ENCODE measurements at regions not wholly inside any gene's neighbourhood (a gene's known extent, or its start where the extent isn't known, plus 50 kb on each side); places are given as distances from the start of the nearest gene placed in this dataset.
A peak's percentile ranks its signal among the peaks of the same experiment; 100 is the strongest.
"Not testable (repeated sequence)": the region's sequence is repeated elsewhere in the genome, so short reads cannot be mapped to it uniquely, and the experiment has no call there.

DNA sequence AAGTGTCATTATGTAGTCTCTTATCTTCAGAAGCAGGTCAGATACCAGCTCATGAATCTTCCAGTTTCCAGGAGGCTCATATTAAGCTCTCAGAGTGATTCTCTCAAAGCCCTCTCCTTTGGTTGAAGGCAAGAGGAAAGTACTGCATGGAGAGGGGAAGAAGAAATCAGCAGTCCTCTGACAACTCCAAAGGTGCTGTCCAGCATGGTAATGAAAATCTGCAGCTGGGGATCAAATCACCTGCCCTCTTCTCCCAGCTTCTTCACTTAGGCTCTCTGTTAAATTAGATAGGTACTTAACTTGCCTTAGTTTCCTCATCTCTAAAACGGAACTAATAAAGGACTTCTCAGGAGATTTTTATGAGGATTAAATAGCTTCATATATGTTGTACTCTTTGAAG lies 738.8 kb upstream of the GOLIM4 start:
- no peak for DNase-seq

DNA sequence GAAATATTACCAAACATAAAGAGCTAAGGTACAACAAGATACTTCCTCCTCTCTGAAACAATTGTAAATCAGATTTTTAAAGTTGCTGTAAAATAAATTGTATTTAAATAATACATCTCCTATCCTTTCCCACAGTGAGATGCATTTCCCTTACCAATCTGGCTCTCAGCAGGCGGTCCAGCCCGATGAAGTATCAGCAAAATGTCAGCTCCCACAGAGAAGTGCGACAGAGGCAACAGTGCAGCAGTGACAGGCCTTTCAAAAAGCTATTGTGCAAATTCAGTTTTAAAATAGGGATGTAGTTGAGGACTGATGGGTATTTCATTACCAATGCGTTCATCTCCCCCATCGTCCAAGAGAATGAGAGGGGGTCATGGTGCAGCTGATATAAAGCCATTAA lies 733.2 kb upstream of the GOLIM4 start:
- no peak for DNase-seq

DNA sequence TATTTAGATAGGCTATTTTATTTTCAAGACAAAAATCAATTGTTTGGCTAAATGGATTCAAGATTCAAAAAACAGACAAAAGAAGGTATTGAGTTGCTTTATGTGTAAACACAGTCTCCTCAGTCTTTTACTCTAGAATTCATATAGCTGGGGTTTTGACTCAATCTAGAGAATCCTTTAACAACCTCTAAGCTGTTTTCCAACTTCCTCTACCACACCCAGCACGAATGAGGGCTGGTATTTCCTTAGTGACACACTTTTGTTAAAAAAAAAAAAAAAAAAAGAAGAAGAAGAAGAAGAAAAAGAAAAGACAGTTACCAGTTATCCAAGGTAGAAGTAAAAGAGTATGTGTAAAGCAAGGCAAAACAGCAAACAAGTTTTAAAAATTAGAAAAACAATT lies 732.8 kb upstream of the GOLIM4 start:
- DNase-seq, result no peak

- DNase-seq, result no peak
Measured at GRCh38 chr3:168828014-168828413, 732.3 kb upstream of the GOLIM4 start.

- no peak for DNase-seq
Measured at GRCh38 chr3:168824107-168824506, 728.4 kb upstream of the GOLIM4 start.

DNA sequence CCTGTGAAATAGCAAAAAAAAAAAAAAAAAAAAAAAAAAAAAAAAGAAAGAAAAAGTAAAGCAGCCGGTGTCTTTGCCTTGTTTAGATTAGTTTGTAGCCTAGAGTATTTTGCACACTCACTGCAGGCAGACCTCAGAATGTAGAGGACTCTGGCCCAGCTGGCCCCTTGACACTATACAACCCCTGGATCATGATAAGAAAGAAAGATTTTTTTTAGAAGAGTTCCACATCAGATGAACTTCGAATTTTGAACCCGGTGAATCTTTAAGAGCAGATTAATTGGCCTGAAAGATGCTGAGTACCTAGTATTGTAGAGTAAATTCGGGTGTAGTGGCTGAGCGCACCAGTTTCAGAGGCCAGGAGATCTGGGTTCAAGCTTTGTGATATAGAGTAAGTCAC lies 727.7 kb upstream of the GOLIM4 start:
- no peak for DNase-seq

DNA sequence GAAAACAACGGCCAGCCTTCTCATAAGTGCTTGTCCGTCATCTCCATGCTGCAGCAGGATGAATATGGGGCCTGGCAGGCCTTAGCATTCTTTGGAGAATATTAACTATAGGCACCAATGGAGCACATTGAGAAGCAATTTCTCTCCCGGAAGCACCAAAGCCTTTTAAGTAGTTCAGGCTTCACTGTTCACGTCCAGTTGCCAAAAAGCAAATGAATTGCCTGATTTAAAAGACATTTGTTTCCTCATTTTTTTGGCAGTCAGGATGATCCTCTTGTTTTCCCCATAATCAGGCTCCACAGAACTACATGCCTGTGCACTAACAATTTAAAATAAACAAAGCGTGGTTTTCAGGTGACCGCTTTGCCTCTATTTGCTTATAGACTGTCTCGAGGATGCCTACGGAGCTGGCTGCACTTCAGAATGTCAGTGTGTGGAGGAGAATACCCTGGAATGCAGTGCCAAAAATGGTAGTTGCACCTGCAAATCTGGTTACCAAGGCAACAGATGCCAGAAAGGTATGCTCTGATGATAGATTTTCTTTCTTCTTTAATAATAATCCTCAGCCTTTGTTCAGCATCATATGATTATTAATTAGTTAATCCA lies 725.2 kb upstream of the GOLIM4 start:
- DNase-seq, result no peak

DNA sequence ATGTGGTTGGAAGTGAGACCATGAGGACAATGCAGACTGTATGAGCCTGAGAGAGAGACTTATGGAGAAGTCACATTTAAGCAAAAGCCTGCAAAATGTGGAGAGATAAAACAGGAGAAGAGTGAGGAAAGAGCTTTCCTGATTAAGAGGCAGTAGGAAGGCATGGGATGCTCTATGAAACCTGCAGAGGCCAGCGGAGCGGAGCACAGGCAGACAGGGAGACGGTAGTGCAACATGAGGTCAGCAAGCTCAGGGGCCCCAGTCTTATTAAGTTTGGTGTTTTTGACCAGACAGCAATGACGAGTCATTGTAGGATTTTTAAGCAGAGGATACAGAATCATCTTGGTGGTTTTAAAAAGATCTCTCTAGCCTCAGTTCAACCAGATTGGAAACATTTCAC lies 721.5 kb upstream of the GOLIM4 start:
- no peak for DNase-seq

GRCh38 chr3:168815946-168816345 lies 720.2 kb upstream of the GOLIM4 start:
- DNase-seq, result no peak

- no peak for DNase-seq
Measured at GRCh38 chr3:168813225-168813802, 717.6 kb upstream of the GOLIM4 start.

- DNase-seq, result no peak
Measured at GRCh38 chr3:168812234-168812633, 716.5 kb upstream of the GOLIM4 start.

GRCh38 chr3:168808596-168808995 lies 712.9 kb upstream of the GOLIM4 start:
- no peak for DNase-seq

- DNase-seq, result peak; percentile 34
Measured at GRCh38 chr3:168807448-168807847, 711.7 kb upstream of the GOLIM4 start.

- DNase-seq, result no peak
Measured at GRCh38 chr3:168806871-168807270, 711.1 kb upstream of the GOLIM4 start.

DNA sequence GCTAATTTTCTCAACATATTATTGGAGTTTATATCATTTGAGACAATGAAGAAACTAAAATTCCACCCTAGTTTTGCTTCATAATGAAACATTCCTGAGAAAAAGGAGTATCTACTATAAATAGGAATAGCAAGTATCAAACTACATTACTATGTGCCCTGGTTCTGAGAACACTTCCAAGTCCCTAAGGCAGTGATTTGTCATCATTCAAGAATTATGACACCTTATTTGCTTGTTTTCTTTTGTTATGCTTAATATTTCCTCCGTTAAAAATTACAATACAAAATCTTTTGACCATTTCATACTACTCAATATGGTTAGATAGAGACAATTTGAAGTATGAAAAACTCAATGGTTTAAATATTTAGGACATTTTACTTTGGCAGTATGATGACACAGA lies 707.8 kb upstream of the GOLIM4 start:
- no peak for DNase-seq

DNA sequence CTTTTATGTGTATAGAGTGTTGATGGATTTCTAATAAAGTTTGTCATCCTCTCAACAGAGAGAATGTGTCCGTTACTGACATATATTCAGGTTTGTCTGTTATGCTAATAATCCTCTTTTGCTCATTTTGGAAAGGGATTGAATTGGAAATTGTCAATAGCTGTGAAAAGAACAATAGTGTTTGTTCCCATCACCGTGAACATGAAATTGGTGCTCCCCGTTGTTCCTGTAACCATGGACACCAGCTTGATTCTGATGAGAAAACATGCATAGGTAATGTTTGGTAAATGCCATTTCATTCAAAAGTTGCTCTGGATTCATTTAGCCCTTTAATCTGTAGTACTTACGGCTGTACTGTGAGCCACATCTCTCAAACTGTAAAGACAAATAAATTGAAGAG lies 707.0 kb upstream of the GOLIM4 start:
- no peak for DNase-seq

DNA sequence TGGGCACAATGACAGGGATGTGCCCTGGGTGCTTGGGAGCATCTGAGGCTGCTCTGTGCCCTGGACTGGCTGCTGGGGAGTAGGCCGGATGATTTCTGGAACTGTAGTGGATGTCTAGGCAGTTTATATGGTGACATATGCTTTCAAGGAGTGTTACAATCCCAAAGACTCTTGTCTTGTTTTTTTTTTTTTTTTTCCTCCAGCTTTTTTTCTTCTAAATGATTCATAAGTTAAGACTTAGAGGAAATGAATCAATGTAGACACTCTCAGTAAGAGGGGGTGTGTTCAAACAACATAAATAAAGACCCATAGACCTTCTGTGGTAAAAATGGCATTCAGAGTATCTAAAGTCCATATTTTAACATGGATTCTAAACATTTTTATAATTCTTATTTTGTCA lies 706.1 kb upstream of the GOLIM4 start:
- DNase-seq, result no peak

DNA sequence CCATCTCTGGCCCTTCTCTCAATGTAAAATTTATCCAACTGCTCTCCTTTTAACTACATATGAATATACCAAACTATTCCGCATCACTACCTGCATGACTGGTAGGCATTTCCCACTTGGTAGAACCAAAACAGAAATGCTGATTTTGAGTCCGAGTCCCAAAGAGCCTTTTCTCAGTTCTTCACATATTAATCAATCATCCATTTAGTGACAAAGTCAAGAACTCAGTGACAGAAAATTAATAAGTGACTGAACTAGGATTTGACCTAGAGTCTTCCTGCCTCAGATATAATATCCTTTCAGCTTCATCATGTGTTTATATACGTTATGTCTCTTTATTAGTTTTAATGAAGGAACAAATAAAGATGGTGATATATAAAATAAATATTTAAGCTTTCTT lies 700.6 kb upstream of the GOLIM4 start:
- DNase-seq, result no peak

GRCh38 chr3:168794427-168794826 lies 698.7 kb upstream of the GOLIM4 start:
- peak; percentile 21 for DNase-seq

DNA sequence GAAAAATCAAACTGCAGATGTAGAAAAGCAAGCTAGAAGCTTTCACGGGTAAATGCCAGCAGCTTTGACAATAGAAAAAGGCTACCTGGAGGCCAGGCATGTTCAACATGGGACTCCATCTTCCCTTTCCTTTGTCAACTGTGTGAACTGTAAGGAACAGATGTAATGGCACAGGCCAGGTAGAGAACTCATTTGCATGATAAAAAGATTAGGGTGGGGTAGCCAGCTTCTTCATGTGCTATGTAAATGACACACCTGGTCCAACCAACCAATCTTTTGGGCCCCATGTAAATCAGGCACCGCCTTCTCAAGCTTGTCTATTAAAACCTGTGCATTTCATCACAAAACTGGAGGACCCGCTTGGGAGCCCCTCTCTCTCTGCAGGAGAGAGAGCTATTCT lies 686.5 kb upstream of the GOLIM4 start:
- DNase-seq, result no peak

- not testable (repeated sequence) for DNase-seq
Measured at GRCh38 chr3:168779970-168780645, 684.4 kb upstream of the GOLIM4 start.

GRCh38 chr3:168753724-168754123 lies 658.0 kb upstream of the GOLIM4 start:
- no peak for DNase-seq

- DNase-seq, result no peak
Measured at GRCh38 chr3:168752339-168752738, 656.6 kb upstream of the GOLIM4 start.

- DNase-seq, result no peak
Measured at GRCh38 chr3:168747697-168748096, 652.0 kb upstream of the GOLIM4 start.
